GM12878 (cell line): ENCODE measurements at regions not wholly inside any gene's neighbourhood (a gene's known extent, or its start where the extent isn't known, plus 50 kb on each side); places are given as distances from the start of the nearest gene placed in this dataset.

Source experiments
- ATAC-seq: fragments of 200-7000 bp; cut with Tn5 transposase; 3 replicates; pipeline ENCODE4 v1.9.1; 2020; ENCODE audit warnings: mild to moderate bottlenecking, moderate library complexity
- BruUV-seq: library from RNA; stranded (reverse); fragments of 400-500 nt; replicated peaks from 2 replicates; lab custom pipeline; 2021; lab: Mats Ljungman, UMichigan
- CTCF ChIA-PET: fragments of 300-600 bp; sonication (Branson Sonifier 250); formaldehyde crosslinking; extraction: SDS; loops from one replicate; lab custom pipeline; 2021; ENCODE audit warnings: inconsistent platforms; lab: Yijun Ruan, JAX
- POLR2A ChIA-PET: fragments of 350-600 bp; formaldehyde crosslinking; extraction: SDS; loops from one replicate; lab custom pipeline; 2021; ENCODE audit warnings: inconsistent platforms; lab: Charles Lee
- RAD21 ChIA-PET: fragments of 300-600 bp; sonication (Branson Sonifier 250); formaldehyde crosslinking; loops from one replicate; lab custom pipeline; 2023; ENCODE audit warnings: antibody characterized with exemption; ENCODE audit not compliant: unreplicated experiment; lab: Charles Lee
- SMC1A ChIA-PET: fragments of 300-600 bp; sonication (Branson Sonifier 250); formaldehyde crosslinking; loops from one replicate; lab custom pipeline; 2023; ENCODE audit not compliant: unreplicated experiment, uncharacterized antibody; lab: Charles Lee
- DNase-seq: peaks from one replicate; pipeline ENCODE4 v3.0.0-alpha.2; 2011; ENCODE audit warnings: low read depth, low spot score
- FAIRE-seq: peaks from 3 replicates; lab custom pipeline; 2011; peaks lifted over from hg19 to GRCh38; lab: Jason Lieb, UNC
- H2AFZ ChIP-seq: 2 replicates; pipeline ENCODE4 v1.6.0; 2011; ENCODE audit warnings: low read depth, low read length, control low read depth; ENCODE audit not compliant: control insufficient read depth
- H3K27ac ChIP-seq: 2 replicates; pipeline ENCODE4 v1.5.1; 2011; ENCODE audit warnings: control low read depth; ENCODE audit not compliant: control insufficient read depth, insufficient read depth
- H3K27me3 ChIP-seq, 2 experiments: replicated peaks in 1 of 2; 2 replicates each; pipeline versions ENCODE4 v1.6.0 to v1.6.1; 2011; ENCODE audit warnings: low read length in 1 of 2; ENCODE audit not compliant: control insufficient read depth in 2 of 2, insufficient read depth in 2 of 2
- H3K36me3 ChIP-seq, 2 experiments: 2 replicates each; pipeline ENCODE4 v1.5.1; 2011; ENCODE audit warnings: low read length in 1 of 2; ENCODE audit not compliant: control insufficient read depth in 2 of 2, insufficient read depth in 2 of 2
- H3K4me1 ChIP-seq: 2 replicates; pipeline ENCODE4 v1.6.1; 2011; ENCODE audit warnings: mild to moderate bottlenecking, low read length, moderate library complexity, mixed read lengths; ENCODE audit not compliant: control insufficient read depth, insufficient read depth
- H3K4me2 ChIP-seq: 2 replicates; pipeline ENCODE4 v1.6.0; 2011; ENCODE audit warnings: control low read depth; ENCODE audit not compliant: control insufficient read depth, insufficient read depth
- H3K4me3 ChIP-seq: fragments of 200-600 bp; sonication (generic); 2 replicates; pipeline ENCODE4 v1.5.1; 2016
- H3K79me2 ChIP-seq: 2 replicates; pipeline ENCODE4 v1.6.0; 2011; ENCODE audit warnings: low read length; ENCODE audit not compliant: control insufficient read depth, insufficient read depth
- H3K9ac ChIP-seq: 2 replicates; pipeline ENCODE4 v1.8.0; 2011; ENCODE audit warnings: low read length, control low read depth, mixed read lengths; ENCODE audit not compliant: control insufficient read depth, insufficient read depth
- H3K9me3 ChIP-seq: replicated peaks from 3 replicates; pipeline ENCODE4 v1.5.1; 2011; ENCODE audit warnings: mild to moderate bottlenecking, low read length; ENCODE audit not compliant: control insufficient read depth, insufficient read depth
- H4K20me1 ChIP-seq: 2 replicates; pipeline ENCODE4 v1.6.0; 2011; ENCODE audit not compliant: control insufficient read depth, insufficient read depth
- ATF7 ChIP-seq: fragments of 450-650 bp; IDR thresholded peaks from 2 replicates; pipeline ENCODE4 v1.6.1; 2016; ENCODE audit warnings: low read depth, mild to moderate bottlenecking
- BHLHE40 ChIP-seq, 2 experiments: fragments of 450-650 bp in 1 of 2; IDR thresholded peaks; 2 replicates each; pipeline ENCODE4 v1.6.1; 2011 to 2017; ENCODE audit warnings: low read depth in 2 of 2, borderline replicate concordance in 1 of 2, improper control_type of control experiment in 1 of 2, low read length in 1 of 2, mild to moderate bottlenecking in 1 of 2
- E4F1 ChIP-seq: fragments of 450-650 bp; IDR thresholded peaks from 2 replicates; pipeline ENCODE4 v1.6.1; 2018; ENCODE audit warnings: borderline replicate concordance, mild to moderate bottlenecking; ENCODE audit not compliant: partially characterized antibody
- EZH2 ChIP-seq: IDR thresholded peaks from 2 replicates; pipeline ENCODE4 v1.6.1; 2012; ENCODE audit warnings: low read depth, mild to moderate bottlenecking, control low read depth, inconsistent platforms, low read length, borderline replicate concordance; ENCODE audit not compliant: control insufficient read depth
- GABPA ChIP-seq: IDR thresholded peaks from 2 replicates; pipeline ENCODE4 v1.6.1; 2014; ENCODE audit warnings: antibody characterized with exemption, low read depth, mild to moderate bottlenecking, inconsistent platforms
- IRF3 ChIP-seq: fragments of 450-650 bp; IDR thresholded peaks from 2 replicates; pipeline ENCODE4 v1.6.1; 2014; ENCODE audit warnings: mild to moderate bottlenecking
- MAX ChIP-seq: IDR thresholded peaks from 2 replicates; pipeline ENCODE4 v1.6.1; 2012; ENCODE audit warnings: low read depth, low read length, improper control_type of control experiment
- MEF2A ChIP-seq: IDR thresholded peaks from 2 replicates; pipeline ENCODE4 v1.6.1; 2011; ENCODE audit warnings: low read depth, mild to moderate bottlenecking, low read length, moderate library complexity; ENCODE audit not compliant: insufficient read depth
- MEF2B ChIP-seq: fragments of 450-650 bp; IDR thresholded peaks from 2 replicates; pipeline ENCODE4 v1.6.1; 2018; ENCODE audit warnings: mild to moderate bottlenecking, moderate library complexity; ENCODE audit not compliant: partially characterized antibody, poor library complexity, severe bottlenecking
- PML ChIP-seq: IDR thresholded peaks from 2 replicates; pipeline ENCODE4 v1.6.1; 2012; ENCODE audit warnings: low read length, inconsistent platforms
- SIX5 ChIP-seq: IDR thresholded peaks from 2 replicates; pipeline ENCODE4 v1.6.1; 2011; ENCODE audit warnings: mild to moderate bottlenecking, low read depth, low read length, moderate library complexity; ENCODE audit not compliant: severe bottlenecking
- TAF1 ChIP-seq: IDR thresholded peaks from 2 replicates; pipeline ENCODE4 v1.6.1; 2011; ENCODE audit warnings: mild to moderate bottlenecking, low read depth, low read length, borderline replicate concordance
- YBX1 ChIP-seq: fragments of 450-650 bp; IDR thresholded peaks from 2 replicates; pipeline ENCODE4 v1.6.1; 2016; ENCODE audit warnings: antibody characterized with exemption
- YY1 ChIP-seq: IDR thresholded peaks from 2 replicates; pipeline ENCODE4 v1.6.1; 2011; ENCODE audit warnings: low read depth, mild to moderate bottlenecking, low read length
- ZSCAN29 ChIP-seq: fragments of 450-650 bp; IDR thresholded peaks from 2 replicates; pipeline ENCODE4 v1.6.1; 2017; ENCODE audit warnings: mild to moderate bottlenecking, moderate library complexity
- ZZZ3 ChIP-seq: IDR thresholded peaks from 2 replicates; pipeline ENCODE4 v1.6.1; 2011; ENCODE audit warnings: low read depth; ENCODE audit not compliant: control insufficient read depth, insufficient read length
- WGBS: methylation state at CpG from one replicate; pipeline ENCODE4 v1.1.6; 2016; ENCODE audit warnings: low lambda C conversion rate; ENCODE audit not compliant: insufficient replicate concordance, insufficient coverage; ENCODE audit errors: missing lambda C conversion rate; 5-methylcytosine and 5-hydroxymethylcytosine counted together
- in situ Hi-C: fragments of 300-500 bp; cut with MboI; formaldehyde crosslinking; loops from 9 replicates; pipeline ENCODE4 v1.14.3; 2018; ENCODE audit warnings: mixed read lengths
- intact Hi-C: fragments of 100-400 bp; cut with micrococcal nuclease; formaldehyde crosslinking; loops from one replicate; pipeline ENCODE4 v1.14.2; 2022; ENCODE audit not compliant: unreplicated experiment

- intact Hi-C loops: no loop called here
- Histone ChIP-seq H3K4me2 (no peak overlapping the region), H3K27me3 (no peaks in the 10 kb centered on the region), H2AFZ (no peak overlapping the region), H3K9ac (no peak overlapping the region), H3K4me3 (no peak overlapping the region), H3K36me3 (no peaks in the 10 kb centered on the region), H3K9me3 (no peaks in the 10 kb centered on the region; the same call in 2 of the 3 replicates), H3K4me1 (no peaks in the 10 kb centered on the region), H3K79me2 (no peaks in the 10 kb centered on the region), H4K20me1 (no peaks in the 10 kb centered on the region), H3K27ac (no peak overlapping the region)
- SMC1A ChIA-PET: no interaction called here
- no TSS peak for BruUV-seq
- in situ Hi-C loops: no loop called here
- no peak for TF ChIP-seq ZSCAN29
- TF ChIP-seq EZH2: no peak
- TF ChIP-seq MEF2B: no peak
- no peak for TF ChIP-seq SIX5
- TF ChIP-seq MEF2A: no peak
- no peak for TF ChIP-seq IRF3
- ATAC-seq (no peak), FAIRE-seq (no peak), DNase-seq (no peak)
- RAD21 ChIA-PET: no interaction called here
- POLR2A ChIA-PET: no interaction called here
- CTCF ChIA-PET: no interaction called here
- 10% methylated on average over 1 of the region's 1 CpG for WGBS
Observed at GRCh38 chr7:67825356-67825755, 828.7 kb downstream of the TYW1 start.

- Histone ChIP-seq H3K79me2 (no peaks in the 10 kb centered on the region), H3K27me3 (no peaks in the 10 kb centered on the region), H3K9me3 (no peaks in the 10 kb centered on the region; the same call in 2 of the 3 replicates), H3K9ac (no peak overlapping the region), H4K20me1 (no peaks in the 10 kb centered on the region), H3K4me3 (no peak overlapping the region), H3K36me3 (no peaks in the 10 kb centered on the region), H2AFZ (no peak overlapping the region), H3K4me1 (no peaks in the 10 kb centered on the region), H3K27ac (no peak overlapping the region), H3K4me2 (no peak overlapping the region)
- FAIRE-seq (no peak), DNase-seq (no peak), ATAC-seq (no peak)
- WGBS: 9% methylated on average over 4 of the region's 4 CpGs
- in situ Hi-C loops: no loop called here
- ChIA-PET SMC1A (no interaction called here), RAD21 (no interaction called here), POLR2A (no interaction called here), CTCF (no interaction called here)
- intact Hi-C loops: no loop called here
- BruUV-seq: no TSS peak
- TF ChIP-seq GABPA (no peak), TAF1 (no peak), ATF7 (no peak), ZZZ3 (no peak), PML (no peak), MAX (no peak), YY1 (no peak), BHLHE40 (IDR thresholded peaks at IDR 0.05; ENCODE audit: borderline replicate concordance in 1 of 2, low read depth in 2 of 2, low read length in 1 of 2) (no peak), E4F1 (no peak), YBX1 (no peak)
Observed at GRCh38 chr7:67841896-67842295, 845.3 kb downstream of the TYW1 start.
